T-cell (primary cell): ENCODE measurements at regions not wholly inside any gene's neighbourhood (a gene's known extent, or its start where the extent isn't known, plus 50 kb on each side); places are given as distances from the start of the nearest gene placed in this dataset.
"Not testable (repeated sequence)": the region's sequence is repeated elsewhere in the genome, so short reads cannot be mapped to it uniquely, and the experiment has no call there.

Source experiments
- ATAC-seq, 4 experiments: fragments of 200-7000 bp in 3 of 4; fragments of 150-1000 bp in 1 of 4; cut with Tn5 transposase; replicated peaks in 1 of 4; 1 replicate in 3 of 4; 2 replicates in 1 of 4; pipeline ENCODE4 v1.10.0; 2021; ENCODE audit warnings: moderate library complexity in 3 of 4, mild to moderate bottlenecking in 2 of 4, moderate number of reproducible peaks in 1 of 4
- CTCF ChIA-PET, 2 donors: fragments of 300-600 bp; sonication (Branson Sonifier 250); formaldehyde crosslinking; loops; one replicate each; lab custom pipeline; 2022; ENCODE audit warnings: antibody characterized with exemption in 2 of 2; lab: Charles Lee
- POLR2A ChIA-PET, 2 donors: fragments of 300-600 bp; sonication (Branson Sonifier 250); formaldehyde crosslinking; loops; one replicate each; lab custom pipeline; 2022; ENCODE audit warnings: antibody characterized with exemption in 2 of 2; lab: Charles Lee
- DNase-seq, 35 experiments: peaks; one replicate each; pipeline versions ENCODE4 v3.0.0 to v3.0.0-alpha.2; 2013 to 2023
- H3K27ac ChIP-seq: one replicate; pipeline ENCODE4 v1.5.1; 2013; ENCODE audit warnings: low read length
- H3K27me3 ChIP-seq, 2 experiments: replicated peaks in 1 of 2; 1 replicate in 1 of 2; 2 replicates in 1 of 2; pipeline versions ENCODE4 v1.6.1 to v1.7.0; 2013; ENCODE audit warnings: low read length in 1 of 2, mixed read lengths in 1 of 2; ENCODE audit not compliant: control insufficient read depth in 2 of 2, insufficient read depth in 2 of 2; ENCODE audit errors: extremely low read depth in 1 of 2
- H3K36me3 ChIP-seq, 2 donors: 1 replicate in 1 of 2; 2 replicates in 1 of 2; pipeline versions ENCODE4 v1.6.1 to v1.7.0; 2013; ENCODE audit warnings: low read length in 1 of 2; ENCODE audit not compliant: control insufficient read depth in 2 of 2, insufficient read depth in 1 of 2; ENCODE audit errors: extremely low read depth in 1 of 2
- H3K4me1 ChIP-seq, 2 experiments: 1 replicate in 1 of 2; 2 replicates in 1 of 2; pipeline versions ENCODE4 v1.6.1 to v1.7.0; 2013; ENCODE audit warnings: low read length in 2 of 2, mixed read lengths in 1 of 2; ENCODE audit not compliant: insufficient read depth in 2 of 2, control insufficient read depth in 1 of 2; ENCODE audit errors: extremely low read depth in 1 of 2
- H3K4me3 ChIP-seq, 2 donors: 1 replicate in 1 of 2; 2 replicates in 1 of 2; pipeline versions ENCODE4 v1.5.1 to v1.7.0; 2013; ENCODE audit warnings: mild to moderate bottlenecking in 2 of 2, low read length in 1 of 2, moderate library complexity in 1 of 2; ENCODE audit not compliant: control insufficient read depth in 1 of 2; ENCODE audit errors: extremely low read depth in 1 of 2
- H3K9me3 ChIP-seq: 2 replicates; pipeline ENCODE4 v1.7.0; 2013
- H3K27ac Mint-ChIP-seq, 2 donors: one replicate each; pipeline ENCODE4 v1.8.0; 2020 to 2021; ENCODE audit warnings: mild to moderate bottlenecking in 2 of 2, mixed read lengths in 2 of 2
- H3K27me3 Mint-ChIP-seq, 2 donors: one replicate each; pipeline ENCODE4 v1.8.0; 2021 to 2022; ENCODE audit warnings: mixed read lengths in 2 of 2
- H3K36me3 Mint-ChIP-seq: one replicate; pipeline ENCODE4 v1.8.0; 2021; ENCODE audit warnings: mixed read lengths
- H3K4me1 Mint-ChIP-seq, 3 donors: one replicate each; pipeline ENCODE4 v1.8.0; 2020 to 2022; ENCODE audit warnings: mixed read lengths in 3 of 3, mild to moderate bottlenecking in 1 of 3
- H3K4me3 Mint-ChIP-seq, 3 donors: one replicate each; pipeline ENCODE4 v1.8.0; 2020 to 2022; ENCODE audit warnings: mild to moderate bottlenecking in 3 of 3, mixed read lengths in 3 of 3, moderate library complexity in 3 of 3
- H3K9me3 Mint-ChIP-seq, 3 donors: one replicate each; pipeline ENCODE4 v1.8.0; 2020 to 2022; ENCODE audit warnings: mixed read lengths in 3 of 3
- WGBS: methylation state at CpG from one replicate; pipeline ENCODE4 v1.1.5; 2013; ENCODE audit warnings: missing lambda C conversion rate; ENCODE audit not compliant: insufficient coverage; 5-methylcytosine and 5-hydroxymethylcytosine counted together

DNA sequence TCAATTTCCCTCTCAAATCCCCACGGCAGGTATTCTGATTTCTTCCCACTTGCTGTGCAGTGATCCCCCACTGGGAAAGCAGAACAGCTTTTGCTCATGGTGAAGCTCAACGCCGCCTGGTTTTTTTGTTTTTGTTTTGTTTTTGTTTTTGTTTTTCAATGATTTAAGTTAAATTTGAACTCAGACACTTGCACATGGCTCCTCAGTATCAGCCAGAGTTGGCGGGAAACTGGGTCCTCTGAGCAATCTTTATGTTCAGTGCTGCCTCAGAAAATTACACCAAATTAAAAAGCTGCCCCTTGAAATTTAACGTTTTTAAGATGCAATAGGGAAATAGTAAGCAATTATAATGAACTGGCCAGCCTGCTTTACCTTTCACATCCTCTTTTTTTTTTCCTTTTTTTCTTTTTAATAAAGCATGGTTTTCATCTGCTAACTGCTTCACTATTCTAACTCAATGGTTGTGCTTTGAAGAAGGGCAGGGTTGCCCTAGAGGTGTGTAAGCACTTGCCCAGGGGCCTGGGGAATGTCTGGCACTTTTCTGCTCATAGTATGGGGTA lies 277.0 kb upstream of the HNRNPA3 start:
- Mint-ChIP-seq H3K4me1 (peaks cover 7 to 17% (median 15%) of the 10 kb centered on the region in 3 donors), H3K4me3 (no peak overlapping the region), H3K9me3 (peaks cover 0 to 6% (median 0%) of the 10 kb centered on the region in 3 donors), H3K27me3 (peaks cover 3 to 4% of the 10 kb centered on the region in 2 donors), H3K27ac (no peak overlapping the region), H3K36me3 (no peaks in the 10 kb centered on the region)
- ATAC-seq (no peak), DNase-seq (no peak)
- no peaks in the 10 kb centered on the region for H3K27me3 ChIP-seq
- ChIA-PET CTCF (interaction anchor here (0.6 to 0.7 kb wide), 2 partner anchors 63 to 1233 kb away, joined by 3 read pairs; no protein-coding TSS in a partner anchor), POLR2A (no interaction called here)
- H3K36me3 ChIP-seq: no peaks in the 10 kb centered on the region
- peaks cover 0 to 4% of the 10 kb centered on the region in 2 experiments for H3K4me1 ChIP-seq
- no peak overlapping the region for H3K27ac ChIP-seq
- 100% methylated on average over 1 of the region's 5 CpGs for WGBS
- no peaks in the 10 kb centered on the region for H3K9me3 ChIP-seq
- H3K4me3 ChIP-seq: no peak overlapping the region

GRCh38 chr2:176936410-176936809 lies 276.2 kb upstream of the HNRNPA3 start:
- Histone ChIP-seq H3K36me3 (no peaks in the 10 kb centered on the region), H3K27me3 (no peaks in the 10 kb centered on the region), H3K4me3 (no peak overlapping the region), H3K4me1 (peaks cover 0 to 4% of the 10 kb centered on the region in 2 experiments), H3K9me3 (no peaks in the 10 kb centered on the region), H3K27ac (no peak overlapping the region)
- Mint-ChIP-seq H3K4me3 (no peak overlapping the region), H3K27ac (no peak overlapping the region), H3K4me1 (peaks cover 7 to 12% (median 12%) of the 10 kb centered on the region in 3 donors), H3K36me3 (no peaks in the 10 kb centered on the region), H3K27me3 (peaks cover 8% of the 10 kb centered on the region in 2 donors), H3K9me3 (peaks cover 0 to 6% (median 0%) of the 10 kb centered on the region in 3 donors)
- WGBS: 94% methylated on average over 2 of the region's 3 CpGs
- DNase-seq (no peak), ATAC-seq (no peak)
- POLR2A ChIA-PET: no interaction called here
- CTCF ChIA-PET: no interaction called here

DNA sequence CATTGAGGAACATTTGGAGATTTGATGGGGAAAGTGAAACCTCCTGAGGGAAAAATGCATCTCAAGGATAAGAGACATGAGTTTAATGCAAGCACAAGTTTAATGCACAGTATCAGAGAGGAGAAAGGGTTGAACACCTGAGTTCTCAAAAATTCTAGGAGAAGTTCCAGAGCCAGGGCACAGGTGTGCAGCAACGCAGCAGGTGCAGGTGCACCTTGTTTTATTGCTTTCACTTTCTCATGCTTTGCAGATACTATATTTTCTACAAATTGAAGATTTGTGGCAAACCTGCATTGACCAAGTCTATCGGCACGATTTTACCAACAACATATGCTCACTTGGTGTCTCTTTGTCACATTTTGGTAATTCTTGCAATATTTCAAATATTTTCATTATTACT lies 267.6 kb upstream of the HNRNPA3 start:
- no CpG with 5 or more reads among the region's 3 CpGs for WGBS
- H3K4me1 ChIP-seq: no peaks in the 10 kb centered on the region
- H3K4me3 ChIP-seq: no peak overlapping the region
- Mint-ChIP-seq H3K27me3 (peaks cover 5 to 9% of the 10 kb centered on the region in 2 donors), H3K9me3 (peaks cover 0 to under 1% (median 0%) of the 10 kb centered on the region in 3 donors), H3K4me1 (no peaks in the 10 kb centered on the region), H3K27ac (no peak overlapping the region), H3K36me3 (no peaks in the 10 kb centered on the region), H3K4me3 (no peak overlapping the region)
- CTCF ChIA-PET: interaction anchor here in 1 of 2 donors (1.0 kb wide), 1 partner anchor 131 kb away, joined by 3 read pairs; no protein-coding TSS in a partner anchor
- H3K27ac ChIP-seq: no peak overlapping the region
- no peak for DNase-seq
- no peaks in the 10 kb centered on the region for H3K36me3 ChIP-seq
- POLR2A ChIA-PET: no interaction called here
- no peak for ATAC-seq
- H3K9me3 ChIP-seq: no peaks in the 10 kb centered on the region
- peaks cover 0 to 2% of the 10 kb centered on the region in 2 experiments for H3K27me3 ChIP-seq

DNA sequence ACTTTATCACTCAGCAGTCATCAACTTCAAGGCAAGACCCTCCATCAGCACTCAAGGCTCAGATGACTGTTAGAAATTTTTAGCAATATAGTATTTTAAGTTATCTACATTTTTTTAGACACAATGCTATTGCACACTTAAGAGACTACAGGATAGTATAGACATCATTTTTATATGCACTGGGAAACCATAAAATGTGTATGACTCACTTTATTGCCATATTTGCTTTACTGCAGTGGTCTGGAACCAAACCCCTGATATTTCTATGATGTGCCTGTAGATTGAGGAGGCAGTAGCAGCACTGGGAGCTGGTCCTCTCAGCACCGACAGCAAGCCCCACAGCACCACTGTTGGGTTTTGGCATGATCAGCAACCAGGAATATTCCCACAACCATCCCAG lies 264.8 kb upstream of the HNRNPA3 start:
- Histone ChIP-seq H3K9me3 (no peaks in the 10 kb centered on the region), H3K36me3 (no peaks in the 10 kb centered on the region), H3K27me3 (peaks cover 0 to 2% of the 10 kb centered on the region in 2 experiments), H3K4me1 (no peaks in the 10 kb centered on the region), H3K27ac (no peak overlapping the region), H3K4me3 (no peak overlapping the region)
- no peak for DNase-seq
- no CpG with 5 or more reads among the region's 1 CpG for WGBS
- Mint-ChIP-seq H3K36me3 (peaks cover 3% of the 10 kb centered on the region), H3K27ac (no peak overlapping the region), H3K4me3 (no peak overlapping the region), H3K9me3 (peaks cover 4 to 6% (median 5%) of the 10 kb centered on the region in 3 donors), H3K4me1 (no peaks in the 10 kb centered on the region), H3K27me3 (peaks cover 3 to 5% of the 10 kb centered on the region in 2 donors)
- CTCF ChIA-PET: no interaction called here
- POLR2A ChIA-PET: no interaction called here
- ATAC-seq: no peak

DNA sequence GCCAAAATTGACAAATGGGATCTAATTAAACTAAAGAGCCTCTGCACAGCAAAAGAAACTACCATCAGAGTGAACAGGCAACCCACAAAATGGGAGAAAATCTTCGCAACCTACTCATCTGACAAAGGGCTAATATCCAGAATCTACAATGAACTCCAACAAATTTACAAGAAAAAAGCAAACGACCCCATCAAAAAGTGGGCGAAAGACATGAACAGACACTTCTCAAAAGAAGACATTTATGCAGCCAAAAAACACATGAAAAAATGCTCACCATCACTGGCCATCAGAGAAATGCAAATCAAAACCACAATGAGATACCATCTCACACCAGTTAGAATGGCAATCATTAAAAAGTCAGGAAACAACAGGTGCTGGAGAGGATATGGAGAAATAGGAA lies 261.4 kb upstream of the HNRNPA3 start:
- H3K27me3 ChIP-seq, H3K4me3 Mint-ChIP-seq, H3K4me1 ChIP-seq, CTCF ChIA-PET, H3K9me3 Mint-ChIP-seq, H3K36me3 Mint-ChIP-seq, H3K9me3 ChIP-seq, DNase-seq, H3K36me3 ChIP-seq, H3K27ac ChIP-seq, ATAC-seq, POLR2A ChIA-PET, H3K4me3 ChIP-seq, H3K27ac Mint-ChIP-seq, H3K4me1 Mint-ChIP-seq: not testable (repeated sequence)
- WGBS: no CpG with 5 or more reads among the region's 3 CpGs
- H3K27me3 Mint-ChIP-seq: peaks cover 13 to 14% of the 10 kb centered on the region in 2 donors

DNA sequence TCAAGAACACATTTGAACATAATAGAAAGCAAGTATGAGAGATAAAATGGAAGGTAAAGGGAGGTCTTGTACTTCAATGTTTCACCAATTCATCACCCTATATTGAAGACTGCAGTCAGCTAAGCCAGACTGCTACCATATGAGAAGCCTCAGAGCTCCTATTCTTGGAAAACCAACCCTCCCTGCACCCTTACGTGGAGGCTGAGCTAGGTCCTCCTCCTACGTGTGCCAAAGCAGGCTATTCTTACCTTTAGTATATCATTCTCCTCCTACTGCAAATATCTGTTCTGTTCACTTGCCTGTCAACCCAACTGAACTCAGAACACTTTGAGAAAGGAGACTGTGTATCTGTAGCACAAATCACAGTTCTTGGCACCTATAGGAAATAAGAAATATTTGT lies 255.8 kb upstream of the HNRNPA3 start:
- no peaks in the 10 kb centered on the region for H3K4me1 Mint-ChIP-seq
- DNase-seq (no peak), ATAC-seq (no peak)
- no peak overlapping the region for H3K27ac Mint-ChIP-seq
- Histone ChIP-seq H3K9me3 (no peaks in the 10 kb centered on the region), H3K27ac (no peak overlapping the region), H3K27me3 (peaks cover 0 to 7% of the 10 kb centered on the region in 2 experiments), H3K4me1 (no peaks in the 10 kb centered on the region), H3K36me3 (no peaks in the 10 kb centered on the region), H3K4me3 (no peak overlapping the region)
- 71% methylated on average over 2 of the region's 2 CpGs for WGBS
- no peaks in the 10 kb centered on the region for H3K9me3 Mint-ChIP-seq
- no peak overlapping the region for H3K4me3 Mint-ChIP-seq
- CTCF ChIA-PET: no interaction called here
- peaks cover 14 to 18% of the 10 kb centered on the region in 2 donors for H3K27me3 Mint-ChIP-seq
- POLR2A ChIA-PET: no interaction called here
- no peaks in the 10 kb centered on the region for H3K36me3 Mint-ChIP-seq
